ENCODE measurements at regions not wholly inside any gene's neighbourhood (a gene's known extent, or its start where the extent isn't known, plus 50 kb on each side); places are given as distances from the start of the nearest gene placed in this dataset.

GRCh38 chr13:44197791-44198770 lies 175.5 kb upstream of the SERP2 start:
- TF ChIP-seq CTCF (IDR thresholded peaks at IDR 0.05) = no peak
- no peak for TF ChIP-seq ZFX (IDR thresholded peaks at IDR 0.05; ENCODE audit: borderline replicate concordance)

All from 22Rv1 (cell line).